ENCODE measurements at regions not wholly inside any gene's neighbourhood (a gene's known extent, or its start where the extent isn't known, plus 50 kb on each side); places are given as distances from the start of the nearest gene placed in this dataset.

DNA sequence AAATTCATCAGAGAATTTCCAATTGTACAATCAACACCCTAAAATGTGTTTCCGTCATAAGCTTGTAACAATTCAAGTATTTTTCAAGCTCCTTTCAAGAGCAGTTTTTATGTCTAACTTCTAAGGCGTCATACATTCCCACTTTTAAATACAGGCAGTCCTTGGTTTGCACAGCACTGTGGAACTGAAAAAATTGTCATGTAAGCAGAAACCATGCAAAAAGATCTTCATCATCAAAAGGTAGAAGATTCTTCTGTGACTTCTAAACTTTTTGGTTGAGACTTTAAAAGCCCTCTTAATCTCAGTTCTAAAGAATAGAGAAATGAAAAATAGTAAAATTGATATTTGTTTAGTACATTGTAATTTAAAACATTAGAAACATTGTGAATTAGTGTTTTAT lies 315.6 kb downstream of the TPBG start:
- TF ChIP-seq, protein P1, sequence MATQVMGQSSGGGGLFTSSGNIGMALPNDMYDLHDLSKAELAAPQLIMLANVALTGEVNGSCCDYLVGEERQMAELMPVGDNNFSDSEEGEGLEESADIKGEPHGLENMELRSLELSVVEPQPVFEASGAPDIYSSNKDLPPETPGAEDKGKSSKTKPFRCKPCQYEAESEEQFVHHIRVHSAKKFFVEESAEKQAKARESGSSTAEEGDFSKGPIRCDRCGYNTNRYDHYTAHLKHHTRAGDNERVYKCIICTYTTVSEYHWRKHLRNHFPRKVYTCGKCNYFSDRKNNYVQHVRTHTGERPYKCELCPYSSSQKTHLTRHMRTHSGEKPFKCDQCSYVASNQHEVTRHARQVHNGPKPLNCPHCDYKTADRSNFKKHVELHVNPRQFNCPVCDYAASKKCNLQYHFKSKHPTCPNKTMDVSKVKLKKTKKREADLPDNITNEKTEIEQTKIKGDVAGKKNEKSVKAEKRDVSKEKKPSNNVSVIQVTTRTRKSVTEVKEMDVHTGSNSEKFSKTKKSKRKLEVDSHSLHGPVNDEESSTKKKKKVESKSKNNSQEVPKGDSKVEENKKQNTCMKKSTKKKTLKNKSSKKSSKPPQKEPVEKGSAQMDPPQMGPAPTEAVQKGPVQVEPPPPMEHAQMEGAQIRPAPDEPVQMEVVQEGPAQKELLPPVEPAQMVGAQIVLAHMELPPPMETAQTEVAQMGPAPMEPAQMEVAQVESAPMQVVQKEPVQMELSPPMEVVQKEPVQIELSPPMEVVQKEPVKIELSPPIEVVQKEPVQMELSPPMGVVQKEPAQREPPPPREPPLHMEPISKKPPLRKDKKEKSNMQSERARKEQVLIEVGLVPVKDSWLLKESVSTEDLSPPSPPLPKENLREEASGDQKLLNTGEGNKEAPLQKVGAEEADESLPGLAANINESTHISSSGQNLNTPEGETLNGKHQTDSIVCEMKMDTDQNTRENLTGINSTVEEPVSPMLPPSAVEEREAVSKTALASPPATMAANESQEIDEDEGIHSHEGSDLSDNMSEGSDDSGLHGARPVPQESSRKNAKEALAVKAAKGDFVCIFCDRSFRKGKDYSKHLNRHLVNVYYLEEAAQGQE (IDR thresholded peaks at IDR 0.05; ENCODE audit: low read depth), result no peak
- TF ChIP-seq CEBPB (IDR thresholded peaks at IDR 0.05), result no peak
- no peak for TF ChIP-seq TCF12 (IDR thresholded peaks at IDR 0.05; ENCODE audit: low read depth)
- no peak for TF ChIP-seq YY1 (IDR thresholded peaks at IDR 0.05; ENCODE audit: low read depth)
- TF ChIP-seq CREB1 (IDR thresholded peaks at IDR 0.05; ENCODE audit: low read depth), result no peak
- TF ChIP-seq, protein P2, sequence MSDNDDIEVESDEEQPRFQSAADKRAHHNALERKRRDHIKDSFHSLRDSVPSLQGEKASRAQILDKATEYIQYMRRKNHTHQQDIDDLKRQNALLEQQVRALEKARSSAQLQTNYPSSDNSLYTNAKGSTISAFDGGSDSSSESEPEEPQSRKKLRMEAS (IDR thresholded peaks at IDR 0.05), result no peak
- TF ChIP-seq ZBTB7A (IDR thresholded peaks at IDR 0.05; ENCODE audit: low read depth), result no peak
- no peak for TF ChIP-seq FOXM1 (IDR thresholded peaks at IDR 0.05; ENCODE audit: borderline replicate concordance, low read depth)
- TF ChIP-seq TEAD4 (IDR thresholded peaks at IDR 0.05), result no peak
- no peak for TF ChIP-seq EGR1 (IDR thresholded peaks at IDR 0.05)
- TF ChIP-seq TAF1 (IDR thresholded peaks at IDR 0.05; ENCODE audit: low read depth), result no peak
- TF ChIP-seq, protein P3, sequence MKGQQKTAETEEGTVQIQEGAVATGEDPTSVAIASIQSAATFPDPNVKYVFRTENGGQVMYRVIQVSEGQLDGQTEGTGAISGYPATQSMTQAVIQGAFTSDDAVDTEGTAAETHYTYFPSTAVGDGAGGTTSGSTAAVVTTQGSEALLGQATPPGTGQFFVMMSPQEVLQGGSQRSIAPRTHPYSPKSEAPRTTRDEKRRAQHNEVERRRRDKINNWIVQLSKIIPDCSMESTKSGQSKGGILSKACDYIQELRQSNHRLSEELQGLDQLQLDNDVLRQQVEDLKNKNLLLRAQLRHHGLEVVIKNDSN (IDR thresholded peaks at IDR 0.05), result no peak
- no peak for TF ChIP-seq EP300 (IDR thresholded peaks at IDR 0.05; ENCODE audit: borderline replicate concordance)
- no peak for TF ChIP-seq RAD21 (IDR thresholded peaks at IDR 0.05; ENCODE audit: low read depth)
- TF ChIP-seq NFIC (IDR thresholded peaks at IDR 0.05), result no peak

DNA sequence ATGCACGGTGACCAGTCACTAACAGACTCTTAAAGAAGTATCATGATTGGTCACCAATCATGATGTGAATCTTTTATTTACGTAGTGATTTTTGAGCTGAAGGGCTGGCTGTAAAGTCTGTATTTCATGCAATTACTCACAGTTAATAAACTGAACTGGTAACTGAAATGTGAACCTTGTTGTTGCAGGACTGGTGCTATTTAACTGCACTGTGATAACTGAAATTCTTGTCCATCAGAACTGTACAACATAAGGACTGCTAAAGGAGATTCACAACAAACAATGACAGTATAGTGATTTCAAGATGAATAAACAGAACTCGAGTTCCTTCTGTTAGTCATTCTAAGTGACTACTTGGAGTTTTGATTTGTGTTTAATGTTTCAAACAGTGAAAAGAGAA lies 316.6 kb downstream of the TPBG start:
- TF ChIP-seq, protein P2 (IDR thresholded peaks at IDR 0.05), result no peak
- no peak for TF ChIP-seq CEBPB (IDR thresholded peaks at IDR 0.05)
- TF ChIP-seq, protein P3 (IDR thresholded peaks at IDR 0.05), result no peak
- TF ChIP-seq TAF1 (IDR thresholded peaks at IDR 0.05; ENCODE audit: low read depth), result no peak
- TF ChIP-seq EP300 (IDR thresholded peaks at IDR 0.05; ENCODE audit: borderline replicate concordance), result no peak

DNA sequence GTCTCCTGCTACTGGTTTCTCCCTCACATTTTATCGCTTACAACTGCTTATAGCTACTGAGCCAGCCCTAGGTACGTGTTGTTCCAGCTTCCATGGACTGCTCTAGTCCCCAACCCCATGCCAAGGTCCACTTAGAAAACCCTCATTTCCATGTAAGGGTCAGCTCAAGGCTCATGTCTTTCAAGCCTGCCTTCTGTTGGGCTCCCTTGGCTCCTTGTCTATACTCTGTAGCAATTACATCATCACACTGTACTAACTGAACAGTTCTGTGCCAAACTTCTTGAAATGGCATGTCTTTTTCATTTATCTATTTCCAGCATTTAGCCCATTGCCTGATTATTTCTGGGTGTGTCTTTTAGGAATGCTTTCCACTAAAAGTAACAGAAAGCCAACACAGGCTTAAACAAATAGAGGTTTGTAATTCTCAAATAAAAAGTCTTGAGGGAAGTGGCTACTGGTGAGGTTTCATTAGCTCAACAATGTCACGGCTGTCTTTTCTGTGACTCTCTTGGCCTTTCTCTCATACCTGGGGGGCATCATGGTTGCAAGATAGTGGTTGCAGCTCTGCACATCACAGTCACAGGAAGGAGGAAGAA lies 317.6 kb downstream of the TPBG start:
- TF ChIP-seq CEBPB (IDR thresholded peaks at IDR 0.05) (no peak), ZBTB7A (IDR thresholded peaks at IDR 0.05; ENCODE audit: low read depth) (no peak), CREB1 (IDR thresholded peaks at IDR 0.05; ENCODE audit: low read depth) (no peak)
- TF ChIP-seq, protein P1 (IDR thresholded peaks at IDR 0.05; ENCODE audit: low read depth), result no peak

DNA sequence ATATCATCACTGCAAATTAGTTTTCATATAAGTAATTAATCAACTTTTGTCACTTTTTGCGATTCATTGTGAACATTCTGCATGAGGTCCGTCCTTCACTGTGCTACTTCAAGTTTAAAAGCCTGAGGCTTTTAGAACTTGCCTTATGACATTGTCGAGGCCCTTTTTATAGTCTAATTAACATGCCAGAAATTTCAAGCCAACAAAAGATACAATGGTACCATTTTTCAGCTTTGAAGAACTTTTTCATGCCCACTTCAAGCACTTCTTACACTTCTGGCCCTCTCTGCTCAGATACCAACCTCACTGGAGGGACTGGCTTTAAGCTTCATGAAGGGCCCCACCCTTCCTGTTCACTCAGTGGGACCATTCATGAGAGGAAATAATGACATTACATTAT lies 323.1 kb downstream of the TPBG start:
- TF ChIP-seq TCF12 (IDR thresholded peaks at IDR 0.05; ENCODE audit: low read depth) (no peak), RAD21 (IDR thresholded peaks at IDR 0.05; ENCODE audit: low read depth) (no peak), NFIC (IDR thresholded peaks at IDR 0.05) (no peak), YY1 (IDR thresholded peaks at IDR 0.05; ENCODE audit: low read depth) (no peak), FOXM1 (IDR thresholded peaks at IDR 0.05; ENCODE audit: borderline replicate concordance, low read depth) (no peak), TEAD4 (IDR thresholded peaks at IDR 0.05) (no peak), EGR1 (IDR thresholded peaks at IDR 0.05) (no peak), ZBTB7A (IDR thresholded peaks at IDR 0.05; ENCODE audit: low read depth) (no peak)

DNA sequence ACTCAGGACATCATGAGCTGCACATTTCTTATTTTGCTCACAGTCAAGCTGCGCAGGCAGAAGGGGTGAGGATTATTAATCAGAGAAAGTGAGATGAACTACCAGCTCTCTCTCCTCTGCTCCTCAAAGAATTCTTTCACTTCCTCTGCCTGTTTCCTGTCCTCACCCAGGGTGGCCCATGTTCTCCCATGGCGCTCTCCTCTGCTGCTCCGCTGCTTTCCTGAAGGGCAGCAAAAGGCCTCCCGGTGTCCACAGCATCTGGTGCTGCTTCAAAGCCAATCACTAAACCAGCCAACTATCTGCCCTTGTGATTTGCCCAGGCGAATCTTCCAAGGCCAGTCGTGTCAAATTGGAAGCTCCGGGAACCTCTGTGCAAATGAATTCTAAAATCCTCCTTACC lies 324.2 kb downstream of the TPBG start:
- TF ChIP-seq ZBTB7A (IDR thresholded peaks at IDR 0.05; ENCODE audit: low read depth), result no peak
- TF ChIP-seq YY1 (IDR thresholded peaks at IDR 0.05; ENCODE audit: low read depth), result no peak
- no peak for TF ChIP-seq NFIC (IDR thresholded peaks at IDR 0.05)
- TF ChIP-seq EGR1 (IDR thresholded peaks at IDR 0.05), result no peak
- TF ChIP-seq RAD21 (IDR thresholded peaks at IDR 0.05; ENCODE audit: low read depth), result no peak
- no peak for TF ChIP-seq CEBPB (IDR thresholded peaks at IDR 0.05)
- no peak for TF ChIP-seq CREB1 (IDR thresholded peaks at IDR 0.05; ENCODE audit: low read depth)
- TF ChIP-seq, protein P1 (IDR thresholded peaks at IDR 0.05; ENCODE audit: low read depth), result no peak
